Fibroblast of skin of left quadriceps (primary cell): ENCODE measurements at regions not wholly inside any gene's neighbourhood (a gene's known extent, or its start where the extent isn't known, plus 50 kb on each side); places are given as distances from the start of the nearest gene placed in this dataset.

Experiments
- DNase-seq, 2 experiments: peaks; one replicate each; pipeline ENCODE4 v3.0.0-alpha.2; 2013; ENCODE audit warnings: low read depth in 2 of 2

GRCh38 chr4:34157547-34157946 is 2086.8 kb downstream of the ARAP2 start:
- peak; percentile 66 to 67 for DNase-seq

DNA sequence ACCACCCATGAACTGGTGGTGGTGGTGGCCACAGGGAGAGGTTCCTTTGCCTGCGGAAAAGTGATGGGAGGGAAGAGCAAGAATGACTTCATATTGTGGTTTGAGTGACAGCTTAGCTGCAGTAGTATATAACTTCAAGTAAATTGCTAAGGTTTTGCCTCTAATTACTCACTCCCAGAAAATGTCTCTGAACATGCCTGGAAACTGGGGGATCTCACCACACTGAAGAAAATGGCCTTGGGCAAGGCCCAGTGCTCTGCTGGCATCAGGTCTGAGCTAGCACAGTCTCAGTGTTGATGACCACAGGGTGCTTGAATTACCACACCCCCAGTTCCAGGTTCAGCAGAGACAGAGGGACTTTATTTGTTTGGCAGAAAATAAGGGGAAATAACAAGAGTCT is 2085.4 kb downstream of the ARAP2 start:
- DNase-seq = no peak

DNA sequence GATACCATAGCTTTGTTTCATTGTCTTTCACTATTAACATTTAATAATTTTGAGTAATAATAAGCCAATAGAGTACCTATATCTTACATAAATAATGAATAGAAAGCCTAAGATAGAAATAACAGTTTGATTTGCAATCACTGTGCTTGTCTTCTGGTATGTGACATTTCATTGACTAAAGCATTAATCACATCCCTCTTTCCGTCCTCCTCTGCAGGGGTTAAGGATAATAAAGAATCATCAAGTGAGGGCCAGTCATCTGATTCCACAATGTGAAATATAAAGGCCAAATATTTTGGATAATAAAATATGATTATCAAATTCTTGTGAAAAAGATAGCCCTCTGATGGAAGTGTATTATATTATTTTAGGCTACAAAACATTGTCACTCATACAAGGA is 2073.4 kb downstream of the ARAP2 start:
- no peak for DNase-seq

DNA sequence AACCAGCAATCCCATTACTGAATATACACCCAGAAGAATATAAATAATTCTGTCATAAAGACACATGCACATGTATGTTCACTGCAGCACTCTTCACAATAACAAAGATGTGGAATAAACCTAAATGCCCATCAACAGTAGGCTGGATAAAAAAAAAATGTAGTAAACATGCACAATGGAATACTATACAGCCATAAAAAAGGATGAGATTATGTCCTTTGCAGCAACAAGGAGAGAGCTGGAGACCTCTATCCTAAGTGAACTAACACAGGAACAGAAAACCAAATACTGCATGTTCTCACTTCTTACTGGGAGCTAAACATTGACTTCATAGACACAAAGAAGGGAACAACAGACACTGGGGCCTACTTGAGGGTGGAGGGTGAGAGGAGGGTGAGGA is 2067.7 kb downstream of the ARAP2 start:
- DNase-seq = no peak

DNA sequence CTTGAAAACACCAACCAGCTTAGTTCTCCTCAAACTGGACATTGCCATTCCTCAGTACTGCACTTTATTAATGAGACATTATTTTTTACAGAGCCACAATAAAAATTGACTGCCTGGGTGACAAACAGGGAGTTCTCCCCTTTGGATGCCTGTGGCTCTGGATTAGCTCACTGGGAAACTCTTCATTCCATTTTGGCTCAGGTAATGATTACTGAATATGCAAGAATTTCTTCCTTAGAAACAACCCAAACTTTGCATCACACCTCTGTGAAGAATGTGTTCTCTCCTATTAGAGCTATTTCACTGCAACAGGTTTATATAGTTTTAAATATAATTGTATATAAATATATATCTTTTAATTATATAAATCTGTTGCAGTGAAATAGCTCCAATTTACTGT is 2065.8 kb downstream of the ARAP2 start:
- no peak for DNase-seq

GRCh38 chr4:34181311-34181841 is 2062.9 kb downstream of the ARAP2 start:
- peak; percentile 95 to 96 for DNase-seq

DNA sequence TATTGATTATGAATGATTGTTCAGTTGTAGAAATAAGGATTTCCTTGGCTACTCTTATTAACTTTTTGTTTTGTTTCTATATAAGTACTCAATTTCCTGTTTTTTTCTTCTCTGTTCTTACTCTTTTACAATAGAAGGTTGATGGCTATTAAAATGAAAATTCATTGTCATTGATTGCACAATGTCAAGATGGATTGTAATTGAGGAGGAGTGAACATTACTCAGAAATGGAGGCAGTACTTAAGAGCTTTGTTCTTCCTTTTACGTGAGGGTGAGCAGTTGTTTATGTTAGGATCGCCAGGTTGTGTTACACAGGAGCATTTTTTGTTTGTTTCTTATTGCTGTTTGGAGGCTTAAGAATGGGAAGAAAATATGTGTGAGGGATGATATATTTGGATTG is 2062.4 kb downstream of the ARAP2 start:
- DNase-seq = peak; percentile 62 to 70

GRCh38 chr4:34182306-34182705 is 2062.0 kb downstream of the ARAP2 start:
- DNase-seq = no peak

- no peak for DNase-seq
Observed at GRCh38 chr4:34183926-34184325, 2060.4 kb downstream of the ARAP2 start.

DNA sequence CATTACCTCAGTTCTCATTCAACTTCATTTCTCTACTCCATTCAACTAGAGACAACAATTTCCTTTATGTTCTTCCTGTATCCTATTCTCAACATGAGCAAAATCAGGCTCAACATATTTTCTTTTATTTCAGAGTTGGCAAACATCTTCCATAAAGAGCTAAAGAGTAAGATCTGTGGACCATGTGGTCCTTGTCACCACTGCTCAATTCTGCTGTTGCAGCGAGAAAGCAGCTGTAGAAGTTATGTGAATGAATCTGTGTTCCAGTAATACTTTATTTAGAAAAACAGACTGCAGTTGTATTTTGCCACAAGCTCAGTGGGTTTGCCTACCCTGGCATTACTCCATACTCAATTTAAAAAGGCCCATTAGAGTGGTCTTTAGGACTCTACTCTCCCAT is 2057.3 kb downstream of the ARAP2 start:
- DNase-seq = no peak

DNA sequence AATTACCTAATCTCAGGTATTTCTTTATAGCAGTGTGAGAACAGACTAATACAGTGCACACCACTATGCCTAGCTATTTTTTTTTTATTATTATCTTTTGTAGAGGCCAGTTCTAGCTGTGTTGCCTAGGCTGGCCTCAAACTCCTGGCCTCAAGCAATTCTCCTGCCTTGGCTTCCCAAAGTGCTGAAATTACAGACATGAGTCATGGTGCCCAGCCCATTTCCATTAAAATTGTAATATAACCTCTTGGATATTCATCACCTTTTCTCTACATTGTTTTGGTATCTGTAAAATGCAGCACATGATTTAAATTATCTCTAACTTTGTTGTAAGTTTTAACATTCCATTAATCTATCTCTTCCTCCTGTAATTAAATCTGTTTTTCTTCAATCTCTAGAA is 2052.9 kb downstream of the ARAP2 start:
- peak in 1 of 2 experiments; percentile 25 for DNase-seq

DNA sequence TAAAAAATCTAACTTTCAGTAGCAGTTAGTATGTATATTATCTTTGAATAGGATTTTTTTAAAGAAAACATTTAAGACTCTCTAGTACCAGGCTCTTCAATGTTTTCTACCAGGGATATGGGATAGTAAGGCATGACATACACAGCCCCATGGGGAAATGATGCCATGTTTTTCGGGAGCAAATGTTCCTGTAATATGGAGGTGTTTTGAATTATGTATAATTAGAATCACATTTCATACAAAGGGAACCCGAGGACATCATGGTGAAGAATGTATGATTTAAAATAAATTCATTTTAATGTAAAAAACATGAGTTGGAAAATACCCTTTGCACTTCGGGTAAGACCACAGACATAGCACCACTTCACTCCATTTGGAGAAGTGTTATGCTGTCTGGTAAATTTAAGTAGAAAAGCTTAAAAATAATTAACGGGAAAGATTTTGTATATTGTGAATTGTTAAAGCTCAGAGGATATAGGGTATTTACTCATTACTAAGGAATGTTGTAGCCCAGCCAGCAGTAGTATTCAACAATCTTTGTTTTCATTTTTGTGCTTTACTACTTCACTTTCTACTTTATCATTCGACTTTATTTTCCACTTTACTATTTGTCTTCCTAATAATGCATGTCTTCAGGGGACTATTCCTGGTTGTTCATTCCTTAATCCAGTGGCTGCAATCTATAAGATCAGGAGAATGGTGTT is 2050.7 kb downstream of the ARAP2 start:
- peak; percentile 67 to 69 for DNase-seq

DNA sequence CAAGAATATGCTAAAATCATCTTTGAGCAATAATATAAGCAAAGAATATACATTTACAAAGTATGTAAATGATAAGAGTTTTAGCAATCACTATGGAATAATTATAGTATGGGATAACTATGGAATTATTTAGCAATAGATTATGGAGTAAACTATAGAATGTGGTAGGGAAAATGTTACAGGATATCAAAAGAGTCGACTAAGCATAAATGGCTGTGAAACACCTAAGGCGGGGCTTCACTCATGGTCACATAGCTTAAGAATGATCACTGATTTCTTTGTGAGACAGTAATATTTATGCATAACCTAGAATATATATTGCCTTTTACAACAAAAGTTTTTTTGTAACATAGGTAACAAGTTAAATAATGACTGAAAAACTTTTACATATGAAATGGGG is 2049.7 kb downstream of the ARAP2 start:
- no peak for DNase-seq

DNA sequence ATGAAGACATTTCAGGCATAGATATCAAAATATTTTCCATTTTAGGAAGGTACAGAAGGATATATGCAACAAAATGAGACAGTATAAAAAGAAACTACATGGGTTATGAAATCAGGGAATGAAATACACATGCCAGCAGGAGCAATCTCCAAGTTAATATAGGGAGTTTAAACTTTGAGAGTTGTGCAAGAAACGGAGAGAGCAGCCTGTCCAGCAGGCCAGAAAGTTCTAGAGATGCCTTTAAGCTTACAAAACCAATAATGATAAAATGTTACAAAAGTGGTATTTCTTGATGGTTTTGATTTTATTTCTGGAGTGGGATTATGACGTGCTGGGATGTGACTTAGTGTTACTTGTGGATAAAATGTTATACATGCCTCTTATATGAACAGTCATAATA is 2047.9 kb downstream of the ARAP2 start:
- DNase-seq = peak in 1 of 2 experiments; percentile 11

DNA sequence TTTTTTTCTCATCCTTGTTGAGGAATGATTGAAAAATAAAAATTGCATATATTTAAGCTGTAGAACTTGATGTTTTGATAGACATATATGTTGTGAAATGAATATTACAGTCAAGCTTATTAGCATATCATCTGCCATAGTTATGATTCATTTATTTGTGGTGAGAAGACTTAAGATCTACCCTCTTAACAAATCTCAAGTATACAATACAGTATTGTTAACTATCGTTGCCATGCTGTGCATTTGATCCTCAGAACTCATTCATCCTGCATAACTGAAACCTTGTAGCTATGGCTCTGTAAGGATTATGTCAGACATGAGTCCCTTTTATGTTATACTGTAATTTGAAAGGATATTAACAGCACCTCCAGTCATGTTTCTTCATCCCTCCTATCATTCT is 2045.3 kb downstream of the ARAP2 start:
- DNase-seq = no peak

GRCh38 chr4:34200535-34200934 is 2043.8 kb downstream of the ARAP2 start:
- no peak for DNase-seq

DNA sequence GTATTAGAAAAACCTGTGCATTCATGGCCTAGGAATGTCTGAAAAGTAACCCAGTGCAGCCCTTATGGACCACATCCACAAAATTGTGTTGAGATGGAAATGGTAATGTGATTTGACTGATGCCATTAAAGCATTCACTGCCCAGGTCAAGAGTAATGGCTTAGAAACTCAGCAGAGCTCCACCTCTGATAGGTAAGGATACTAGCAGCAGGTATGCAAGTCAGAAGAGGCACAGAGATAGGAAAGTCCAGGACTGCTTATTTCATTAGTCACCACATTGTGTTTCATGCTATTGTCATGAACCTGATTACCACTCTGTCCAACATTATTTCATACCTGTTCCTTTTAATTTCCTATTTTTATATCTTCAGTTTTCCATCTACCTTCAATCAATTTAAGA is 2042.2 kb downstream of the ARAP2 start:
- no peak for DNase-seq

DNA sequence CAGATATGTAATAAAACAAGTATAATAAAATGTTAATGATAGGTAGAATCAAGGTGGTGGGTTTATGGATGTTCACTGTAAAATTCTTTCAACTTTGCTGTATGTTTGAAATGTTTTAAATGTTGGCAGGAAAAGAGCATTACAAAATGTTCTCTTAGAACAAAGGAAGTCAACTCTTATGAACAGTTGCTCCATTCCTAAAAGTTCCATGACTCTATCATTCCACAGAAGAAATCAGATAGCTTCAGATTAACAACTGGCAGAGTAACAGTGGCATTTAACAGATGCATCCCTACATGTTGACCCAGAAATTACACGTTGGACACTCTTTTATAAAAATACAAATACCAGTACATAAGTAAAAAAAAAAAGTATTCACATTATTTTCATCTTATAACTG is 2023.7 kb downstream of the ARAP2 start:
- DNase-seq = no peak

- DNase-seq = no peak
Observed at GRCh38 chr4:34221986-34222385, 2022.3 kb downstream of the ARAP2 start.

- no peak for DNase-seq
Observed at GRCh38 chr4:34236118-34236517, 2008.2 kb downstream of the ARAP2 start.

GRCh38 chr4:34245276-34245675 is 1999.0 kb downstream of the ARAP2 start:
- no peak for DNase-seq

DNA sequence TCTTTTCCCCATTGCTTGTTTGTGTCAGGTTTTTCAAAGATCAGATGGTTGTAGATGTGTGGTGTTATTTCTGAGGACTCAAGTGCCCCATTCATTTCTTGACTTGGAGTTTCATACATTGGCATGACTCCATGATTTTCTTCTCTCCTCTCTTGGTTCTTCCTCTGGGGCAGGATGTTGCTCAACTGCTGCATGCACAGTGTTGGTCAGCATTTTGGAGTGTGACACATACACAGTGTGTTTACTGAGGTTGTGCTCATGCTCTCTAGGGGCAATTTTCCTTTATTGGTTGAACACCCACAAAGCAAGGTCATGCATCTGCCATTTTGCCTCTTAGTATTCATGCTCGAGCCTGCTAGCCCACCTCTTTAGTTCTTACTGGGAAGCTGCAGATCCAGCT is 1993.8 kb downstream of the ARAP2 start:
- DNase-seq = peak; percentile 6 to 9

DNA sequence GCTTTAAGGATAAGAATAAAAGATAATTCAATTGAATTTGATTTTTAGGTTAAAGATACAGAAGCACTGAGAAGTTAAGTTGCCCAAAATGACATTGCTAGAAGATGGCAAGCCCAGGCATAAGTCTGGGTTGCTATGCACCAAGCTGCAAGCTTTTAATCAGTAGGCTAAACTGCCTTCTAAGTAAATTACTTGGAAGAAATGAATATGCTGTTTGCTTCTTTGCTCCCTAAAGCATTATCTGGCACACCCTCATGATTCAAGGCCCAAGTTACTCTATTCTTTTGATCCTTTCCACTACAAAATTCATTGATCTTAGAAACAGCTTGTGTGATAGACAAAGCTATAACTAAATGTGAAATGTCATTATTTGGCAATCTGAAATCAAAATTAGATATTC is 1991.1 kb downstream of the ARAP2 start:
- no peak for DNase-seq

DNA sequence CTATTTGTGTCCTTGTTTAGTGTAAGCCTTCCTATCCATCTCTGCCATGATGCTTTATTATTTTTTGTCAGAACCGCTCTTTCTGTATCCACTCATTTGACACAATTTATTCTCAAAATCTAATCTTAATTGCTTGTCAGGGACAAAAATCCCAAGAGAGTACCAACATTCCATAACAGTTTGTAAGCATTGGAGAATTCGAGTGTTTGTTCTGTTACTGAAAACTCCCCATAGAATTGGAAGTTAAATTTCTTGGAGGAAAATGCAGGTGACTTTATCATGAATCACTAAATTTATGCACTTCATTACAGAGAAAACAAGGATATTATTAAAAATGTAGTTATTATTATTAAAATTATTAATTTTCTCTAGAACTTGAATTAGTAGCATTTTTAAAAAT is 1986.1 kb downstream of the ARAP2 start:
- DNase-seq = peak in 1 of 2 experiments; percentile 5
